ENCODE measurements at regions not wholly inside any gene's neighbourhood (a gene's known extent, or its start where the extent isn't known, plus 50 kb on each side); places are given as distances from the start of the nearest gene placed in this dataset.
A peak's percentile ranks its signal among the peaks of the same experiment; 100 is the strongest.

DNA sequence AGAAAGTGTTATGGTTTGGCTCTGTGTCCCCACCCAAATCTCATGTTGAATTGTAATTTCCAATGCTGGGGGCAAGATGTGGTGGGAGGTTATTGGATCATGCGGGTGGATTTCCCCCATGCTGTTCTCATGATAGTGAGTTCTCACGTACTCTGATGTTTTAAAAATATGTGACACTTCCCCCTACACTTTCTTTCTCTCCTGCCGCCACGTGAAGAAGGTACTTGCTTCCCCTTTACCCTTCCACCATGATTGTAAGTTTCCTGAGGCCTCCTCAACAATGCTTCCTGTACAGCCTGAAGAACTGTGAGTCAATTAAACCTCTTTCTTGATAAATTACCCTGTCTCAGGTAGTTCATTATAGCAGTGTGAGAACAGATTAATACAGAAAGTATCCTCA lies 150.8 kb downstream of the TMEM200A start:
- peaks cover 23% of the 10 kb centered on the region for H3K4me1 ChIP-seq (ENCODE audit: insufficient read depth, low read length)
- no peak overlapping the region for H3K4me3 ChIP-seq (ENCODE audit: low read length)
- ATAC-seq (no peak), DNase-seq (no peak)
- peak overlapping the region; percentile 42 for H3K9ac ChIP-seq (ENCODE audit: low read length)
- ChIA-PET CTCF (no interaction called here), POLR2A (ENCODE audit: unreplicated experiment) (no interaction called here)
- no peaks in the 10 kb centered on the region for H3K79me2 ChIP-seq (ENCODE audit: low read length)
- no peak overlapping the region for H3K4me2 ChIP-seq (ENCODE audit: low read length)
- H2AFZ ChIP-seq (ENCODE audit: low read length), result no peak overlapping the region
- no peak for TF ChIP-seq EZH2 (IDR thresholded peaks at IDR 0.05; ENCODE audit: low read length, unreplicated experiment)
- TF ChIP-seq CTCF (conservative IDR thresholded peaks at IDR 0.05; ENCODE audit: low read depth, low read length), result no peak
- no peak for TF ChIP-seq EZH2phosphoT487 (IDR thresholded peaks at IDR 0.05; ENCODE audit: borderline replicate concordance, low read length)
- intact Hi-C loops (cut with micrococcal nuclease), result no loop called here
- BruUV-seq (replicated peaks), result no TSS peak
- H3K27me3 ChIP-seq (ENCODE audit: low read length), result no peaks in the 10 kb centered on the region
- no peaks in the 10 kb centered on the region for H4K20me1 ChIP-seq (ENCODE audit: low read length)
- H3K9me2 ChIP-seq (replicated peaks; ENCODE audit: low read length), result no peaks in the 10 kb centered on the region
- peak overlapping the region; percentile 92 for H3K27ac ChIP-seq (ENCODE audit: low read length)
- no peaks in the 10 kb centered on the region for H3K9me3 ChIP-seq (ENCODE audit: low read length)
- no peaks in the 10 kb centered on the region; the same call in 1 of the 2 replicates for H3K36me3 ChIP-seq (ENCODE audit: low read depth, low read length)
- no peaks in the 10 kb centered on the region for H3F3A ChIP-seq (ENCODE audit: low read length, unreplicated experiment)

- peak; percentile 83 for ATAC-seq
- no peaks in the 10 kb centered on the region for H3K79me2 ChIP-seq (ENCODE audit: low read length)
- ChIA-PET POLR2A (ENCODE audit: unreplicated experiment) (interaction anchor here (0.6 kb wide), 1 partner anchor 1471 kb away, joined by 3 read pairs; no protein-coding TSS in a partner anchor), CTCF (no interaction called here)
- peak overlapping the region; percentile 63; the same call in 1 of the 2 replicates for H2AFZ ChIP-seq (ENCODE audit: low read length)
- no peak for TF ChIP-seq EZH2 (IDR thresholded peaks at IDR 0.05; ENCODE audit: low read length, unreplicated experiment)
- TF ChIP-seq EZH2phosphoT487 (IDR thresholded peaks at IDR 0.05; ENCODE audit: borderline replicate concordance, low read length), result no peak
- TF ChIP-seq CTCF (conservative IDR thresholded peaks at IDR 0.05; ENCODE audit: low read depth, low read length), result no peak
- peak overlapping the region; percentile 92 for H3K27ac ChIP-seq (ENCODE audit: low read length)
- intact Hi-C loops (cut with micrococcal nuclease), result no loop called here
- H3K4me1 ChIP-seq (ENCODE audit: insufficient read depth, low read length), result peaks cover 23% of the 10 kb centered on the region
- H3K9ac ChIP-seq (ENCODE audit: low read length), result peak overlapping the region; percentile 42
- H3K9me2 ChIP-seq (replicated peaks; ENCODE audit: low read length), result no peaks in the 10 kb centered on the region
- no peaks in the 10 kb centered on the region for H4K20me1 ChIP-seq (ENCODE audit: low read length)
- no peaks in the 10 kb centered on the region; the same call in 1 of the 2 replicates for H3K36me3 ChIP-seq (ENCODE audit: low read depth, low read length)
- no TSS peak for BruUV-seq (replicated peaks)
- peak; percentile 79 for DNase-seq
- no peaks in the 10 kb centered on the region for H3F3A ChIP-seq (ENCODE audit: low read length, unreplicated experiment)
- 0 out of 2 replicates have a peak overlapping the region, but pooled peaks have one; percentile 22 for H3K4me3 ChIP-seq (ENCODE audit: low read length)
- no peaks in the 10 kb centered on the region for H3K27me3 ChIP-seq (ENCODE audit: low read length)
- H3K9me3 ChIP-seq (ENCODE audit: low read length), result no peaks in the 10 kb centered on the region
- H3K4me2 ChIP-seq (ENCODE audit: low read length), result peak overlapping the region; percentile 67
Observed at GRCh38 chr6:130517444-130517931, 151.7 kb downstream of the TMEM200A start.

- intact Hi-C loops (cut with micrococcal nuclease), result no loop called here
- ATAC-seq, result no peak
- H3K27ac ChIP-seq (ENCODE audit: low read length), result peak overlapping the region; percentile 92
Observed at GRCh38 chr6:130518588-130518987, 152.8 kb downstream of the TMEM200A start.

More at GRCh38 chr6:130518588-130518987, 152.8 kb downstream of the TMEM200A start:
- H3K9ac ChIP-seq (ENCODE audit: low read length), result peak overlapping the region; percentile 37; the same call in 1 of the 2 replicates
- no peak overlapping the region for H3K4me2 ChIP-seq (ENCODE audit: low read length)
- H3K9me2 ChIP-seq (replicated peaks; ENCODE audit: low read length), result no peaks in the 10 kb centered on the region
- H3K36me3 ChIP-seq (ENCODE audit: low read depth, low read length), result no peaks in the 10 kb centered on the region; the same call in 1 of the 2 replicates
- DNase-seq, result no peak
- no peak overlapping the region for H3K4me3 ChIP-seq (ENCODE audit: low read length)
- no peaks in the 10 kb centered on the region for H4K20me1 ChIP-seq (ENCODE audit: low read length)
- ChIA-PET POLR2A (ENCODE audit: unreplicated experiment) (no interaction called here), CTCF (no interaction called here)
- no peaks in the 10 kb centered on the region for H3K27me3 ChIP-seq (ENCODE audit: low read length)
- TF ChIP-seq EZH2phosphoT487 (IDR thresholded peaks at IDR 0.05; ENCODE audit: borderline replicate concordance, low read length) (no peak), EZH2 (IDR thresholded peaks at IDR 0.05; ENCODE audit: low read length, unreplicated experiment) (no peak)
- no peak overlapping the region for H2AFZ ChIP-seq (ENCODE audit: low read length)
- H3K79me2 ChIP-seq (ENCODE audit: low read length), result no peaks in the 10 kb centered on the region
- H3K9me3 ChIP-seq (ENCODE audit: low read length), result no peaks in the 10 kb centered on the region
- H3F3A ChIP-seq (ENCODE audit: low read length, unreplicated experiment), result no peaks in the 10 kb centered on the region
- peaks cover 23% of the 10 kb centered on the region for H3K4me1 ChIP-seq (ENCODE audit: insufficient read depth, low read length)
- no TSS peak for BruUV-seq (replicated peaks)

All from PC-3 (cell line).